GM18517 (cell line): ENCODE measurements at regions not wholly inside any gene's neighbourhood (a gene's known extent, or its start where the extent isn't known, plus 50 kb on each side); places are given as distances from the start of the nearest gene placed in this dataset.
A peak's percentile ranks its signal among the peaks of the same experiment; 100 is the strongest.
"Not testable (repeated sequence)": the region's sequence is repeated elsewhere in the genome, so short reads cannot be mapped to it uniquely, and the experiment has no call there.

Source experiments
- ATAC-seq: cut with Tn5 transposase; IDR thresholded peaks from one replicate; pipeline ENCODE4 v1.9.1; 2021; ENCODE audit warnings: mild to moderate bottlenecking, moderate library complexity; ENCODE audit not compliant: unreplicated experiment

- ATAC-seq: no peak
Measured at GRCh38 chr15:31178705-31179104, 77.2 kb upstream of the TRPM1 start.

GRCh38 chr15:31179693-31180092 lies 78.2 kb upstream of the TRPM1 start:
- no peak for ATAC-seq

- no peak for ATAC-seq
Measured at GRCh38 chr15:31193291-31193690, 91.8 kb upstream of the TRPM1 start.

- no peak for ATAC-seq
Measured at GRCh38 chr15:31195871-31196270, 94.3 kb upstream of the TRPM1 start.

GRCh38 chr15:31197497-31198414 lies 96.2 kb upstream of the TRPM1 start:
- no peak for ATAC-seq

- ATAC-seq: no peak
Measured at GRCh38 chr15:31200735-31201151, 99.2 kb upstream of the TRPM1 start.

- ATAC-seq: no peak
Measured at GRCh38 chr15:31202953-31203352, 101.4 kb upstream of the TRPM1 start.

GRCh38 chr15:31203999-31204398 lies 102.5 kb upstream of the TRPM1 start:
- no peak for ATAC-seq

- ATAC-seq: no peak
Measured at GRCh38 chr15:31206386-31207181, 105.1 kb upstream of the TRPM1 start.

- ATAC-seq: no peak
Measured at GRCh38 chr15:31207246-31207645, 105.7 kb upstream of the TRPM1 start.

- not testable (repeated sequence) for ATAC-seq
Measured at GRCh38 chr15:31207861-31208260, 106.3 kb upstream of the TRPM1 start.

- ATAC-seq: no peak
Measured at GRCh38 chr15:31208817-31209216, 107.3 kb upstream of the TRPM1 start.

GRCh38 chr15:31211353-31211752 lies 109.8 kb upstream of the TRPM1 start:
- no peak for ATAC-seq

GRCh38 chr15:31212326-31213080 lies 111.0 kb upstream of the TRPM1 start:
- ATAC-seq: no peak

- no peak for ATAC-seq
Measured at GRCh38 chr15:31214158-31214863, 112.3 kb upstream of the KLF13 start.

GRCh38 chr15:31214864-31215489 lies 111.7 kb upstream of the KLF13 start:
- no peak for ATAC-seq

GRCh38 chr15:31215490-31216214 lies 111.0 kb upstream of the KLF13 start:
- peak; percentile 71 for ATAC-seq

GRCh38 chr15:31216215-31216911 lies 110.3 kb upstream of the KLF13 start:
- peak; percentile 37 for ATAC-seq

GRCh38 chr15:31217067-31217466 lies 109.6 kb upstream of the KLF13 start:
- ATAC-seq: no peak
